CD1c-positive myeloid dendritic cell (primary cell): ENCODE measurements at regions not wholly inside any gene's neighbourhood (a gene's known extent, or its start where the extent isn't known, plus 50 kb on each side); places are given as distances from the start of the nearest gene placed in this dataset.
"Not testable (repeated sequence)": the region's sequence is repeated elsewhere in the genome, so short reads cannot be mapped to it uniquely, and the experiment has no call there.

ENCODE experiments used
- DNase-seq: peaks from one replicate; pipeline ENCODE4 v3.0.0-alpha.2; 2016; ENCODE audit errors: extremely low spot score

DNA sequence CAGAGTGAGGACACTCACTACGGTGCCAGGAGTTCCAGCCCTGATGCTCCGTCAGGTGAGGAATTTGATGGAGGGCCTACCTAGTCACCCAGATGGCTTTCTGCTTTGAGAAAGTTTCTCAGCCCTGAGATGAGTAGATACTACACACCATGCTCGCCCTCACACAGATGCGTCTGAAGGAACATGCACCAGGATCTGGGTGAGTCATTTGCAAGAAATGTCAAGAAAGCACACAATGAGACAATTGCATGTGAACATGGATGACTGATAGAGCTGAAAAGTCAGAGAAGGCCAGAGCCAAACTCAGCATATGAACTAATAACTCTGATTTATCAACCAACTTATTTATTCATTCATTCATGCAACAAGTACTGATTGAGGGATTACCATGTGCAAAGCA is 483.9 kb downstream of the OMA1 start:
- no peak for DNase-seq

DNA sequence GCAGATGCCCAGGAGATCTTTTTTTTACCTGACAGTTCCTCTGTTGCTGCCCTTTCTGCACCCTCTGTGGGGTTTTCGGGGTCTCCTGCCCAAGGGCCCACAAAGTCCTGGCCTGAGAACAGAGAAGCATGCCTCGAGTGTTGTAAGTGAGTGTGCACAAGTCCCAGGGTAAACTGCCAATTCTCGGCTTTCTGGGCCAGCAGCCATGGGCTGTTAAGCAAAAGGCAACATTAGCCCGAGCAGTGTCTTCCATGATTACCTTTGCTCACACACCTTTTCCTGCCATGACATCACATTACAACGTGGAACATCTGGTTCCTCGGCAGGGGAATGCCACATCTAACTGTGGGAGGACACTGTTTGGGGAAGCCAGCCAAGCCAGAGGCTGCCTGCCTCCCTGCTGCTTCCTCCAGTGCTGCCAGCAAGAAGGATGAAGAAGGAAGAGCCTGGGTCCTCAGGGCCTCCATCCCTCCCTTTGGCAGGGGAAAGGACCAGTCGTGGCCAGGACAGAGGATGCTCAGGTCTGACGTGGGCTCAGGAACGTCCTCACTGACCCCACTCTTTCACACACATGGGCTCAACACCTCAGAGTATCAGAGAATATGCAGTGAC is 485.9 kb downstream of the OMA1 start:
- DNase-seq, result no peak

- no peak for DNase-seq
Measured at GRCh38 chr1:58059789-58060188, 486.7 kb downstream of the OMA1 start.

DNA sequence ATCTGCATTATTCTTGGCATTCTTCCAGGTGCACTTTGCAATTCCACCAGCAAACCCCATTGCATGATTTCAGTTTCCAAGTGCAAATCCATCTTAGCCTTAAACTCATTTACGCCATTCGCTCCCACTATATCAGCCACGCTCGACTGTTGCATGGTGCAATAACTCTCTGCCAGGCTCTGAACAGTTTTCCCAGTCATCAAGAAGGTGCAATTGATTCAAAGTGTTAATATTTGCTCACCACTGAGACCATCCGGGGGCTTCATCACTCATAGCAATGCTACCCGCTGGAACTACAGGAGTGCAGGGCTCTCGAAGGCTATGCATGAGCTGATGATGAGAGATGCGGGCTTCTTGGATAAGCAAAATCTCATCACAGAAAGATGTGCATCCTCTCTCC is 488.2 kb downstream of the OMA1 start:
- no peak for DNase-seq

DNA sequence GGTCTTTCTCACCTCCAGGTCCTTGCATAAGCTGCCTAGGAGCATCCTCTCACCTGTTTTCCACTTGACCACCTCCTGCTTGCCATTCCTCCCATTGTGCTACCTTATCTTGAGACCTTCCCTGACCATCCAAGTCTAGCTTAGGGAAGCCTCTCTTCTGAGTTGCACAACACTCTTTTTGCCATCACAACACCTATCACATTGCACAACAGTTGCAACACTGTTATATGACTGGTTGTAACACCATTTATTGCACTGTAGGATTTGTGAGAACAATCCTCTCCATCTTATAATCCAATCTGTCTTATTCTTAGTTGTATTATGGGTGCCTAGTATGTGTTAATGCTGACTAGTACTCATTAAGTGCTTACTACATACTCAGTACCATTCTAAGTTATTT is 488.7 kb downstream of the OMA1 start:
- DNase-seq, result no peak

DNA sequence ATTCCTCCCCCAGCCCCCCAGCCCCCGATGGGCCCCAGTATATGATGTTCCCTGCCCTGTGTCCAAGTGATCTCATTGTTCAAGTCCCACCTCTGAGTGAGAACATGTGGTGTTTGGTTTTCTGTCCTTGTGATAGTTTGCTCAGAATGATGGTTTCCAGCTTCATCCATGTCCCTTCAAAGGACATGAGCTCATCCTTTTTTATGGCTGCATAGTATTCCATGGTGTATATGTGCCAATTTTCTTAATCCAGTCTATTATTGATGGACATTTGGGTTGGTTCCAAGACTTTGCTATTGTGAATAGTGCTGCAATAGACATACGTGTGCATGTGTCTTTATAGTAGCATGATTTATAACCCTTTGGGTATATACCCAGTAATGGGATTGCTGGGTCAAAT is 495.3 kb downstream of the OMA1 start:
- not testable (repeated sequence) for DNase-seq

GRCh38 chr1:58047265-58047858 is 499.2 kb downstream of the OMA1 start:
- peak; percentile 12 for DNase-seq

DNA sequence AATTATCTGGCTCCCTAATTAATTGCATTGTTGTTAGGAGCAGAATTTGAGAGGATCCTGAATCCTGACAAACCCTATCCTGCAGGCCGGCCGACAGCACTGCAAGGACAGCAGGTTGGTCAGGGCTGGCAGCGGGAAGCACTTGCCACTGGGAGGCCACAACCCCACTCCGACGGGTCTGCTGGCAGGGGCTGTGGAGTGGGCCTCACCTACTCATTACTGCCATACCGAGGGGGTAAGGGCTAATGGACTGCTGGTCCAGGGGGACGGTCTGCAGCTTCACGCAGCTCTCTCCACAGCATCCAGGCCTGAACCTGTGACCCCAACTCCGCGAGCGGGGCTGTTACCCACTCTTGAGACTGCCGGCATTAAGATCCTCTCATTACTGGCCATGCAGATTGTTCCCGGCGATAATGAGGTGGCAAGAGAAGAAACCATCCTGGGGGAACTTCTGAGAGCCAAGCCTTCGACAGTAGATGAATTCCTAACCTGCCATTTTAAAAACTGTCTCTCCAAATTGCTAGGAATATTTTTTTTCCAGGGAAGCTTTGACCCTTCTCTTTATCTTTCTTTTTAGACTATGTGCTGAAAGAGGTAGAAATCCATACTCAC is 501.3 kb downstream of the OMA1 start:
- no peak for DNase-seq

- no peak for DNase-seq
Measured at GRCh38 chr1:58041621-58042020, 504.9 kb downstream of the OMA1 start.

DNA sequence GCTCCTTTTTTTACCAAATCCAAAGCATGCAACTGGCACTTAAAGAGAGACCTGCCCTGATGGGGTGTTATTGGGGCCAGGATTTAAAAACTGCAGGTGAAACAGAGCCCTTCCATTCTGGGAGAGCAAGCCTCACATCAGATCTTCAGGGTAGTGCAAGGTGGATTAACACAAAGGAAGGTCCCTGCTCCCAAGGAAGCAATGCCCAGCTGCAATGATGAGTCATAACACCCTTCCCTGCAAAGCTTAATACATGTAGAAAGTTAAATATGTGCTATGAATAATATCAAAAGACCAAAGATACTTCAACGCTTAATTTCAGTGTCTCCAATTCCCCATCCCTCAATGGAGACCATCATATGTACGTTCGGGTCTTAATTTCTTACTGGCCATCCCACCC is 508.0 kb downstream of the OMA1 start:
- DNase-seq, result no peak

DNA sequence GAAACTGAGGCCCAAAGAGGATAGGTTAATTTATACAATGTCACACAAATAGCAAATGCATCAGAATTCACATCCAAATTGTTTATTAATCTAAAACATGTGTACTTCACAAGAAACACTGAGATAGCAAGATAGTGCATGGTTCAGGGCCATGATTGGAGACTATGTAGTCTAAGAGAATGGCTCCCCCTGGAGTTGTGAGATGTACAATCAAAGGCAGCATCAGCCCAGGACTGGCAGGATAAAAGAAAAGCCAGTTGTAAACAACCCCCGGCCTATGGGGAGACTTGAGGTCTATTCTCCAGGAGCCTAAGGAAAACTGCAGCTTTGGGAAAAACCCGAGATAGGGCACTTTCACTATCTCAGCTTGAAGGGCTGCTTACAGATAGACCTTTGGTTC is 511.0 kb downstream of the OMA1 start:
- no peak for DNase-seq

DNA sequence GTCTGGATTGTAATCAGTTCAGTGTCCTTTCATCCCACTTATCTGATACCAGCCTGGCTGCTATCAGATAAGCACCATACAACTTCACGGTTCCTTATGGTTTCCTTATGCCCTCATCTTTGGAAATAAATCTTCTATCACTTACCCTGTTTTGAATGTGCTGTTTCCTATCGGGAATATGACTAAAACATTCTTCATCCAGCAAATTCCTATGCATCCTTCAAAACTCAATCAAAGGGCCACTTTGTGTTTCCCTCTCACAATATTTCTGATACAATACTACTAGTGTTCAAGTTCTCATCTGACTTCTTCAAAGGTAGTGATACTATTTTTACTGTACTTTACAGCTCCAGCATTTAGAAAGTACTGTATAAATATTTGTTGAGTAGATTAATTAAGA is 513.2 kb downstream of the OMA1 start:
- DNase-seq, result no peak

DNA sequence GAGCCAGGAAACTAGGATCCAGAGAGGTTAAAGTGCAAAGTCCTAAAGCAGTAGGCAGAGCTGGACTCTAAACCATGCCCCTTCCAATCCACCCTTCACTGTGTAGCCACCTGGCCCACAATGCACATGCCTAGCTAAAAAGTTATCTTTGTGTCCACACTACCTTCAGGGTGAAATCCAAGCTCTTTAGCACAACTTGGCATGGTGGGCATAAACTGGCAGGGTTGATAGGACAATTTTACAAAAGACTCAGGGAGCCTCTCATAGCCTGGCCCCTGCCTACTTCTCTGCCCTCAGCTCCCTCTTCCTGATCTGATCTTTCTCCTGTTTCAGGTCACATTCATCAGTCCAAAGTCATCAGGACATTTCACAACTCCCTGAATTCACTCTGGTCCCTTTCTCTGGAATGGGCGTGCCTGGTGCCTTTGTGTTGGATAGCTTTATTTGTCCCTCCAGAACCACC is 513.9 kb downstream of the OMA1 start:
- no peak for DNase-seq

- no peak for DNase-seq
Measured at GRCh38 chr1:58031416-58031815, 515.1 kb downstream of the OMA1 start.

DNA sequence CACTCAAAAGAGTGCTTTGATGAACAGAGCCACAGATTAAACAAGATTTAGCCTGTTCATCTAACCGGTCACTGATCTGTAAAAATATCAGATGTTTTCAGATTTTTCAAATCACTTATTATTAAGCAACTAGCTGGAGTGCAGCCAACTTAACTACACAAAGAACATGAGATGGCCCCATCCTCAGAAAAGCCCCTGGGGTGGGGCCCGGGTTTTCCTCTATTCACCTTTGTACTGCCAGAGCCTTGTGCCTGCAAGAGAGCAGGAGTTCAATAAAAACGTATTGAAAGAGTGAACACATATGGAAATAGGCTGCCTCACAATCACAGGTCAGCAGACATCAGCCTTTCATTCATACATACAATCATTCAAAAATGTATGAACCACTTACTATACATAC is 516.1 kb downstream of the OMA1 start:
- DNase-seq, result no peak

DNA sequence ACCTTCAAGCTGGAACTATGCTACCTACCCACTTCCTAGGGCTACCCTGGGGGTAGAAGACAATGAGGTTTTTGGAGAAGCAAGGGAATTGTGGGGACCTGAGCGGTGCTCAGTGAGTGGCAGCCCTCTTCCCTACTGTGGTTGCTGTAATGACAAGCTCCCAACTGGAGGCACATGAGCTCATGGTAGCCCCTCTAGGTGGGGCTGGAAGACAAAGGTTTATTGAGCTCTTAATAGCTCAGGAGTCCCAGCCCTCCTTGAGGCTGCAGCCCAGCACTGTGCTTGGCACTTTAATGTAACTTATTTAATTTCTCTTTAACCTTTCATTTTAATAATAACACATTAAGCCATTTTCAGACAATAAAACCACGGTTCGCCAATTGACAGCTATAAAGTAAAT is 528.9 kb downstream of the OMA1 start:
- DNase-seq, result no peak

- DNase-seq, result no peak
Measured at GRCh38 chr1:58013237-58013636, 533.3 kb downstream of the OMA1 start.

GRCh38 chr1:58011978-58012377 is 534.5 kb downstream of the OMA1 start:
- DNase-seq, result no peak

- DNase-seq, result no peak
Measured at GRCh38 chr1:58006421-58007046, 540.0 kb downstream of the OMA1 start.

DNA sequence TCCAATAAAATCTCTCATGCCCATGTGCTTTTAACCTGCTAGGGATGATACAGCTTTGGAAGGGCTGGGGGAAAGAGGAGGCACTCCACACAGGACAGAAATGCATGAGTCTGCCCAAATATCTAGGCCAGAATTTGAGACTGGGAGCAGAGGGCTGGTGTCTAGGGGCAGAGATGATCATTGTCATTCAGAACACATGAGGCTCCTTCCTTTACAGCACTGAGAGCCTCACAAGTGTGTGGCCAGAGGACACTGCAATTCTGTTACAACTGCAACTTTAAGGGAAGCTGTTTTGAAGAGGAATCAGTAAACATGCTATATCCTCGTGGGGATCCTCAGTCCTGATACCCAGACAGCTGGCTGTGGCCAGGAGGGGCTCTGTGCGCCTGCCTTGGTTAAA is 541.3 kb downstream of the OMA1 start:
- no peak for DNase-seq

- no peak for DNase-seq
Measured at GRCh38 chr1:58003988-58004387, 542.5 kb downstream of the OMA1 start.

GRCh38 chr1:58003059-58003458 is 543.5 kb downstream of the OMA1 start:
- DNase-seq, result no peak

DNA sequence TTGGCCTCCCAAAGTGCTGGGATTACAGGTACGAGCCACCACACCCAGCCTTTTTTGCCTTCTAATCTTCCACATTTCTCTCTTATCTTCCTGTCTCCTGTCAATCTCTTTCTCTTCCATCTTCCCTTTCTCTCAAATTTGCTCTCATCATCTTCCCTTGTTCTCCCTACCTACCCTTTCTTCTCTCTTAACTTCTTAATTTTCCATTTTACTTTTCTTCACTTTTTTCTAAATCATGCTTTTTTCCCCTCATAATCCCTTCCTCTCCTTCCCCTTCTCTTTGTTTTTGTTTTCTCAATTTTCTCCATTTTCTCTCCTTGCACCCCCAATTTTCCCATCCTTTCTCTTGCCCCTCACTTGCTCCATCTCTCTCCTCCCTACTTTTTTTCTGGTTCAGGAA is 545.7 kb downstream of the OMA1 start:
- DNase-seq, result no peak
